OCI-LY3 (cell line): ENCODE measurements at regions not wholly inside any gene's neighbourhood (a gene's known extent, or its start where the extent isn't known, plus 50 kb on each side); places are given as distances from the start of the nearest gene placed in this dataset.

Experiments
- H2AFZ ChIP-seq: fragments of 200-600, 300-600 bp; shearing (Covaris generic); 2 replicates; pipeline ENCODE4 v1.6.0; 2014; ENCODE audit warnings: antibody characterized with exemption, low read depth, low read length
- H3K27ac ChIP-seq: fragments of 200-600, 300-600 bp; sonication (generic); 2 replicates; pipeline ENCODE4 v1.5.1; 2014; ENCODE audit warnings: mild to moderate bottlenecking, low read length, moderate library complexity, mixed read lengths
- H3K27me3 ChIP-seq: fragments of 200-600, 300-600 bp; sonication (generic); 2 replicates; pipeline ENCODE4 v1.6.1; 2014; ENCODE audit warnings: low read depth, low read length, mixed read lengths
- H3K36me3 ChIP-seq: fragments of 200-600, 300-600 bp; sonication (generic); replicated peaks from 2 replicates; pipeline ENCODE3; 2014; ENCODE audit warnings: low read depth, low read length, mixed read lengths
- H3K4me1 ChIP-seq: fragments of 300-600, 200-600 bp; sonication (generic); 2 replicates; pipeline ENCODE4 v1.6.1; 2014; ENCODE audit warnings: low read length, mixed read lengths
- H3K4me2 ChIP-seq: fragments of 200-600, 300-600 bp; sonication (generic); 2 replicates; pipeline ENCODE4 v1.6.1; 2014; ENCODE audit warnings: low read length, mixed read lengths
- H3K4me3 ChIP-seq: fragments of 300-600, 200-600 bp; sonication (generic); 2 replicates; pipeline ENCODE4 v1.5.1; 2014; ENCODE audit warnings: antibody characterized with exemption, mild to moderate bottlenecking, low read length, moderate library complexity
- H3K79me2 ChIP-seq: fragments of 300-600, 200-600 bp; shearing (Covaris generic); 2 replicates; pipeline ENCODE4 v1.6.1; 2014; ENCODE audit warnings: mild to moderate bottlenecking, low read length, mixed read lengths
- H3K9ac ChIP-seq: fragments of 300-600, 200-600 bp; shearing (Covaris generic); 2 replicates; pipeline ENCODE4 v1.6.0; 2014; ENCODE audit warnings: mild to moderate bottlenecking, low read length, moderate library complexity
- H3K9me3 ChIP-seq: fragments of 200-600, 300-600 bp; shearing (Covaris generic); 2 replicates; pipeline ENCODE4 v1.6.1; 2014; ENCODE audit warnings: low read length, mixed read lengths; ENCODE audit not compliant: insufficient read depth
- H4K20me1 ChIP-seq: fragments of 200-600, 300-600 bp; sonication (generic); 2 replicates; pipeline ENCODE4 v1.6.1; 2016; ENCODE audit warnings: low read length, mixed read lengths; ENCODE audit not compliant: insufficient read depth
- EZH2phosphoT487 ChIP-seq: fragments of 200-600 bp; shearing (Covaris generic); IDR thresholded peaks from 2 replicates; pipeline ENCODE4 v1.6.1; 2018; ENCODE audit warnings: antibody characterized with exemption, mixed run types, low read depth
- TF ChIP-seq, protein P1 (sequence below): fragments of 200-600, 300-600 bp; sonication (generic); IDR thresholded peaks from 2 replicates; pipeline ENCODE4 v1.5.1; 2014; ENCODE audit warnings: antibody characterized with exemption, low read length, low read depth

DNA sequence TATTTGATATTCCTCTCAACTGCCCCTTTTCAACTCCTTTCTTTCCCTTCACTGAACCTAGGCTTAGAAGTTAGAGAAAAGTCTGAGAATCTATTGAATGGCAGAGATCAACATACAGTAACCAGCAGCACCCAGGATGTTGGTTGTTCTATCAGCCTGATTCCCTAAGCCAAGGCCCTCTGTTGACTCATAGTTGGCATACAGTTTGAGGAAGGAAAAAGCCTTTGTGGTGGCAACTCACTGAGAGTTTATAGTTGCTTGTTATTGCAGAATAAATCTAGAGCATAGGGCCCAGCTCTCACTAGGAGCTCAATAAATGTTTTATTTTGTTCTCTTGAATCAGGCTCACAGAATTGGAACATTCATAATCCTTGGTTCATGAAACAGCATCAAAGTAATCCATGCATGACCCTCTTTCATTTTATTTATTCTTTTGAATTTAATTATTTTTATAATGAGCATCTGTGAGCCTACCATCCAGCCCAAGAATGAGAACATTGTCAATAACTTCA, 119.1 kb upstream of the ADGRF1 start:
- Histone ChIP-seq H3K4me3 (no peak overlapping the region), H4K20me1 (no peaks in the 10 kb centered on the region), H3K79me2 (no peaks in the 10 kb centered on the region), H2AFZ (no peak overlapping the region), H3K27me3 (no peaks in the 10 kb centered on the region), H3K36me3 (no peaks in the 10 kb centered on the region), H3K9me3 (no peaks in the 10 kb centered on the region), H3K9ac (no peak overlapping the region), H3K4me1 (peaks cover 48% of the 10 kb centered on the region), H3K27ac (no peak overlapping the region), H3K4me2 (peak overlapping the region; percentile 17; the same call in 1 of the 2 replicates)
- no peak for TF ChIP-seq EZH2phosphoT487
- TF ChIP-seq, protein P1, sequence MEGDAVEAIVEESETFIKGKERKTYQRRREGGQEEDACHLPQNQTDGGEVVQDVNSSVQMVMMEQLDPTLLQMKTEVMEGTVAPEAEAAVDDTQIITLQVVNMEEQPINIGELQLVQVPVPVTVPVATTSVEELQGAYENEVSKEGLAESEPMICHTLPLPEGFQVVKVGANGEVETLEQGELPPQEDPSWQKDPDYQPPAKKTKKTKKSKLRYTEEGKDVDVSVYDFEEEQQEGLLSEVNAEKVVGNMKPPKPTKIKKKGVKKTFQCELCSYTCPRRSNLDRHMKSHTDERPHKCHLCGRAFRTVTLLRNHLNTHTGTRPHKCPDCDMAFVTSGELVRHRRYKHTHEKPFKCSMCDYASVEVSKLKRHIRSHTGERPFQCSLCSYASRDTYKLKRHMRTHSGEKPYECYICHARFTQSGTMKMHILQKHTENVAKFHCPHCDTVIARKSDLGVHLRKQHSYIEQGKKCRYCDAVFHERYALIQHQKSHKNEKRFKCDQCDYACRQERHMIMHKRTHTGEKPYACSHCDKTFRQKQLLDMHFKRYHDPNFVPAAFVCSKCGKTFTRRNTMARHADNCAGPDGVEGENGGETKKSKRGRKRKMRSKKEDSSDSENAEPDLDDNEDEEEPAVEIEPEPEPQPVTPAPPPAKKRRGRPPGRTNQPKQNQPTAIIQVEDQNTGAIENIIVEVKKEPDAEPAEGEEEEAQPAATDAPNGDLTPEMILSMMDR: no peak

DNA sequence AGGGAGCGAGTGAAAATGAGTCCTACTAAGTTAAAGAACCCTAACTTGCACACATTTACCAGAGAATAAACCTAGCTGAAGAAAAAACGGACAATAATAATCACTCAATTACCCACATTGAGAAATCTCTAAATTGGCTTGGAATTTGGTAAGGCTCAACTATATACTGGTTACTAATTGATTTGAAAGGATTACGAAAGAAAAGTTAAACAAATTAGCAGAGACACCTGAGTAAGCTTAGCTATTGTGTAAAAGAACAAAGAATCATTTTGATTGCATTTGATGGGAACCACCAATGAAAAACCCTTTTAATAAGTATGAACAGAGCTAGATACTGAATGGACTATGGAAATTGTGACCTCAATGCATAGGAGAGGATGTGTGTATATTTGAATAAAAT, 118.6 kb upstream of the ADGRF1 start:
- H4K20me1 ChIP-seq: no peaks in the 10 kb centered on the region
- no peak overlapping the region for H3K4me3 ChIP-seq
- H3K27ac ChIP-seq: no peak overlapping the region
- no peaks in the 10 kb centered on the region for H3K79me2 ChIP-seq
- 0 out of 2 replicates have a peak overlapping the region, but pooled peaks have one; percentile 17 for H3K4me2 ChIP-seq
- H3K4me1 ChIP-seq: peaks cover 42% of the 10 kb centered on the region
- H3K36me3 ChIP-seq: no peaks in the 10 kb centered on the region
- TF ChIP-seq, protein P1: no peak
- TF ChIP-seq EZH2phosphoT487: no peak
- H3K27me3 ChIP-seq: no peaks in the 10 kb centered on the region
- H2AFZ ChIP-seq: no peak overlapping the region
- H3K9ac ChIP-seq: no peak overlapping the region
- no peaks in the 10 kb centered on the region for H3K9me3 ChIP-seq

DNA sequence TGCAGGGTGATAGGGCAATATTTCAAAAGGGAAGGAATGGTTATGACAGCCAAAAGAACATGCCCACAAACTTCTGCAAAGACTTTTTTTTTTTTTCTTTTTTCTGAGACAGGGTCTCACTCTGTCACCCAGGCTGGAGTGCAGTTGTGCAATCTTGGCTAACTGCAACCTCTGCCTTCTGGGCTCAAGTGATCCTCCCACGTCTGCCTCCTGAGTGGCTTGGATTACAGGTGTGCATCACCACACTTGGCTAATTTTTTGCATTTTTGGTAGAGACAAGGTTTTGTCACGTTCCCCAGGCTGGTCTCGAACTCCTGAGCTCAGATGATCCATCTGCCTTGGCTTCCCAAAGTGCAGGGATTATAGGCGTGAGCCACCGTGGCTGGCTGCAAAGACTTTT, 117.6 kb upstream of the ADGRF1 start:
- Histone ChIP-seq H3K27ac (no peak overlapping the region), H3K9ac (no peak overlapping the region), H2AFZ (no peak overlapping the region), H3K79me2 (no peaks in the 10 kb centered on the region), H3K27me3 (no peaks in the 10 kb centered on the region), H3K9me3 (no peaks in the 10 kb centered on the region), H4K20me1 (no peaks in the 10 kb centered on the region), H3K4me3 (no peak overlapping the region), H3K4me1 (peaks cover 36% of the 10 kb centered on the region), H3K36me3 (no peaks in the 10 kb centered on the region), H3K4me2 (no peak overlapping the region)
- TF ChIP-seq, protein P1: no peak
- no peak for TF ChIP-seq EZH2phosphoT487

DNA sequence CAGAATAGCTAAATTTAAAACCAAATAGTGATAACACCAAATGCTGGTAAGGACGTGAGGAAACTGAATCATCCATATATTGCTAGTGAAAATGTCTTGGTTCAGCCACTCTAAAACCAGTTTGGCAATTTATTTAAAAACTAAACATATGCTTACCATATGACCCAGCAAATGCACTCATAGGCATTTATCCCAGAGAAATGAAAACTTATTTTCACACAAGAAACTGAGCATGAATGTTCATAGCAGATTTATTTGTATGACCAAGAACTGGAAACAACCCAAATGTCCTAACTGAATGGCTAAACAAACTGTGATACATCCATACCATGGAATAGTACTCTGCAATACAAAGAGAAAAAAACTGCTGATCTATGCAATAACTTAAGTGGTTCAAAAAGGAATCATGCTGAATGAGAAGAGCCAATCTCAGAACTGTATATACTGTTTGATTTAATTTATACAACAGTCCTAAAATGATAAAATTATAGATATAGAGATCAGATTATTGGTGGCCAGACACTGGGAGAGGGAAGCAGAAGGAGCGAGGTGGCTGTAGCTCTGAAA, 115.6 kb upstream of the ADGRF1 start:
- Histone ChIP-seq H3K79me2 (no peaks in the 10 kb centered on the region), H3K4me2 (no peak overlapping the region), H3K9ac (no peak overlapping the region), H3K36me3 (no peaks in the 10 kb centered on the region), H2AFZ (no peak overlapping the region), H3K9me3 (no peaks in the 10 kb centered on the region), H3K4me3 (no peak overlapping the region), H3K4me1 (peaks cover 16% of the 10 kb centered on the region), H4K20me1 (no peaks in the 10 kb centered on the region), H3K27me3 (peaks cover 6% of the 10 kb centered on the region; the same call in 1 of the 2 replicates), H3K27ac (no peak overlapping the region)
- TF ChIP-seq, protein P1: no peak
- no peak for TF ChIP-seq EZH2phosphoT487
